Suppressor macrophage treated with lipopolysaccharide for 4 hours (primary cell): ENCODE measurements at regions not wholly inside any gene's neighbourhood (a gene's known extent, or its start where the extent isn't known, plus 50 kb on each side); places are given as distances from the start of the nearest gene placed in this dataset.

Source experiments
- DNase-seq: peaks from one replicate; pipeline ENCODE4 v3.0.0-alpha.2; 2020

- DNase-seq, result no peak
Observed at GRCh38 chr6:48476257-48476656, 365.3 kb upstream of the PTCHD4 start.

- DNase-seq, result no peak
Observed at GRCh38 chr6:48475275-48475674, 364.3 kb upstream of the PTCHD4 start.

GRCh38 chr6:48474830-48475229 lies 363.8 kb upstream of the PTCHD4 start:
- no peak for DNase-seq

- DNase-seq, result no peak
Observed at GRCh38 chr6:48474136-48474535, 363.1 kb upstream of the PTCHD4 start.

GRCh38 chr6:48472535-48472934 lies 361.5 kb upstream of the PTCHD4 start:
- DNase-seq, result no peak

GRCh38 chr6:48472091-48472490 lies 361.1 kb upstream of the PTCHD4 start:
- no peak for DNase-seq

- DNase-seq, result no peak
Observed at GRCh38 chr6:48471326-48471725, 360.3 kb upstream of the PTCHD4 start.

- no peak for DNase-seq
Observed at GRCh38 chr6:48449002-48449401, 338.0 kb upstream of the PTCHD4 start.

GRCh38 chr6:48447251-48447650 lies 336.3 kb upstream of the PTCHD4 start:
- DNase-seq, result no peak

- DNase-seq, result no peak
Observed at GRCh38 chr6:48429610-48430009, 318.6 kb upstream of the PTCHD4 start.

- DNase-seq, result no peak
Observed at GRCh38 chr6:48429021-48429420, 318.0 kb upstream of the PTCHD4 start.

GRCh38 chr6:48426636-48427035 lies 315.6 kb upstream of the PTCHD4 start:
- no peak for DNase-seq

- DNase-seq, result no peak
Observed at GRCh38 chr6:48423640-48424365, 312.8 kb upstream of the PTCHD4 start.

- DNase-seq, result no peak
Observed at GRCh38 chr6:48419992-48420391, 309.0 kb upstream of the PTCHD4 start.

- no peak for DNase-seq
Observed at GRCh38 chr6:48417927-48418326, 306.9 kb upstream of the PTCHD4 start.

GRCh38 chr6:48412656-48413055 lies 301.7 kb upstream of the PTCHD4 start:
- no peak for DNase-seq

- no peak for DNase-seq
Observed at GRCh38 chr6:48404927-48405326, 293.9 kb upstream of the PTCHD4 start.

GRCh38 chr6:48403587-48403986 lies 292.6 kb upstream of the PTCHD4 start:
- no peak for DNase-seq

GRCh38 chr6:48401016-48401415 lies 290.0 kb upstream of the PTCHD4 start:
- no peak for DNase-seq

- no peak for DNase-seq
Observed at GRCh38 chr6:48397887-48398286, 286.9 kb upstream of the PTCHD4 start.

GRCh38 chr6:48389146-48390043 lies 278.4 kb upstream of the PTCHD4 start:
- no peak for DNase-seq

- no peak for DNase-seq
Observed at GRCh38 chr6:48388044-48388443, 277.0 kb upstream of the PTCHD4 start.

- DNase-seq, result no peak
Observed at GRCh38 chr6:48378884-48379407, 267.9 kb upstream of the PTCHD4 start.

- no peak for DNase-seq
Observed at GRCh38 chr6:48377115-48377514, 266.1 kb upstream of the PTCHD4 start.
